Nephron (organoid): ENCODE measurements at regions not wholly inside any gene's neighbourhood (a gene's known extent, or its start where the extent isn't known, plus 50 kb on each side); places are given as distances from the start of the nearest gene placed in this dataset.

Experiments used
- H3K27ac Mint-ChIP-seq, 3 experiments: 2 replicates each; pipeline ENCODE4 v1.8.0; 2020; ENCODE audit warnings: mixed read lengths in 3 of 3, mild to moderate bottlenecking in 2 of 3, moderate library complexity in 1 of 3
- H3K27me3 Mint-ChIP-seq: 2 replicates; pipeline ENCODE4 v1.8.0; 2021; ENCODE audit warnings: low read depth, mild to moderate bottlenecking, moderate library complexity, mixed read lengths
- H3K36me3 Mint-ChIP-seq: 2 replicates; pipeline ENCODE4 v1.8.0; 2020; ENCODE audit warnings: low read depth, mixed read lengths
- H3K4me1 Mint-ChIP-seq: 2 replicates; pipeline ENCODE4 v1.8.0; 2020; ENCODE audit warnings: mixed read lengths
- H3K4me3 Mint-ChIP-seq, 3 experiments: 2 replicates each; pipeline ENCODE4 v1.8.0; 2020; ENCODE audit warnings: mild to moderate bottlenecking in 3 of 3, mixed read lengths in 3 of 3, moderate library complexity in 2 of 3
- H3K9me3 Mint-ChIP-seq: 2 replicates; pipeline ENCODE4 v1.8.0; 2020; ENCODE audit warnings: mixed read lengths
- CTCF ChIP-seq, 3 experiments: fragments of 200-600 bp; sonication (generic); IDR thresholded peaks; one replicate each; pipeline ENCODE4 v1.5.0; 2021; ENCODE audit warnings: antibody characterized with exemption in 3 of 3; ENCODE audit not compliant: unreplicated experiment in 3 of 3

- no peaks in the 10 kb centered on the region for H3K36me3 Mint-ChIP-seq
- H3K27ac Mint-ChIP-seq = no peak overlapping the region
- no peak overlapping the region for H3K4me3 Mint-ChIP-seq
- no peaks in the 10 kb centered on the region for H3K4me1 Mint-ChIP-seq
- peaks cover 47% of the 10 kb centered on the region for H3K9me3 Mint-ChIP-seq
- TF ChIP-seq CTCF (IDR thresholded peaks at IDR 0.05; ENCODE audit: unreplicated experiment in 3 of 3) = no peak
- H3K27me3 Mint-ChIP-seq = peaks cover 2% of the 10 kb centered on the region
These were observed 58.9 kb downstream of the TFDP3 start for GRCh38 chrX:133159205-133159604.

GRCh38 chrX:133151336-133151735 lies 54.4 kb upstream of the USP26 start:
- Mint-ChIP-seq H3K36me3 (peaks cover 4% of the 10 kb centered on the region), H3K27me3 (no peaks in the 10 kb centered on the region), H3K9me3 (peaks cover 20% of the 10 kb centered on the region), H3K4me3 (no peak overlapping the region), H3K27ac (peak overlapping the region; percentile 82 to 97 (median 96)), H3K4me1 (peaks cover 9% of the 10 kb centered on the region)
- TF ChIP-seq CTCF (IDR thresholded peaks at IDR 0.05; ENCODE audit: unreplicated experiment in 3 of 3) = no peak

GRCh38 chrX:133150730-133151129 lies 53.8 kb upstream of the USP26 start:
- Mint-ChIP-seq H3K4me1 (peaks cover 9% of the 10 kb centered on the region), H3K27ac (peak overlapping the region; percentile 82 to 97 (median 96)), H3K9me3 (peaks cover 18% of the 10 kb centered on the region), H3K27me3 (no peaks in the 10 kb centered on the region), H3K36me3 (peaks cover 4% of the 10 kb centered on the region), H3K4me3 (no peak overlapping the region)
- no peak for TF ChIP-seq CTCF (IDR thresholded peaks at IDR 0.05; ENCODE audit: unreplicated experiment in 3 of 3)
